Parathyroid adenoma (tissue), 2 donors: ENCODE measurements at regions not wholly inside any gene's neighbourhood (a gene's known extent, or its start where the extent isn't known, plus 50 kb on each side); places are given as distances from the start of the nearest gene placed in this dataset.
"Not testable (repeated sequence)": the region's sequence is repeated elsewhere in the genome, so short reads cannot be mapped to it uniquely, and the experiment has no call there.

Experiments used
- H2AFZ ChIP-seq: fragments of 300-600 bp; sonication (generic); one replicate; pipeline ENCODE4 v1.7.0; 2017; ENCODE audit warnings: antibody characterized with exemption, mild to moderate bottlenecking
- H3K27ac ChIP-seq: fragments of 300-600 bp; sonication (generic); one replicate; pipeline ENCODE4 v1.7.0; 2017
- H3K27me3 ChIP-seq: fragments of 300-600 bp; sonication (generic); one replicate; pipeline ENCODE4 v1.7.0; 2017; ENCODE audit warnings: low read length; ENCODE audit not compliant: control insufficient read depth, insufficient read depth
- H3K36me3 ChIP-seq: fragments of 300-600 bp; sonication (generic); one replicate; pipeline ENCODE4 v1.7.0; 2017; ENCODE audit warnings: low read length; ENCODE audit not compliant: control insufficient read depth, insufficient read depth
- H3K4me1 ChIP-seq: fragments of 300-600 bp; sonication (generic); one replicate; pipeline ENCODE4 v1.7.0; 2017; ENCODE audit warnings: control low read depth
- H3K4me2 ChIP-seq: fragments of 300-600 bp; sonication (generic); one replicate; pipeline ENCODE4 v1.7.0; 2017; ENCODE audit warnings: low read length
- H3K4me3 ChIP-seq: fragments of 300-600 bp; sonication (generic); one replicate; pipeline ENCODE4 v1.7.0; 2017; ENCODE audit warnings: low read depth, low read length
- H3K79me2 ChIP-seq: fragments of 300-600 bp; sonication (generic); one replicate; pipeline ENCODE4 v1.7.0; 2017; ENCODE audit warnings: control low read depth
- H3K9ac ChIP-seq: fragments of 300-600 bp; sonication (generic); one replicate; pipeline ENCODE4 v1.7.0; 2017; ENCODE audit warnings: mild to moderate bottlenecking
- H3K9me3 ChIP-seq: fragments of 300-600 bp; sonication (generic); one replicate; pipeline ENCODE4 v1.7.0; 2017; ENCODE audit warnings: low read length; ENCODE audit not compliant: control insufficient read depth
- donor health status: primary hyperparathyroidism.

GRCh38 chr15:31705076-31705678 lies 325.1 kb upstream of the CHRNA7 start:
- not testable (repeated sequence) for H3K4me1 ChIP-seq, H3K4me2 ChIP-seq, H3K36me3 ChIP-seq, H3K79me2 ChIP-seq, H2AFZ ChIP-seq, H3K9ac ChIP-seq, H3K27ac ChIP-seq, H3K27me3 ChIP-seq, H3K4me3 ChIP-seq, H3K9me3 ChIP-seq

GRCh38 chr15:31707944-31708702 lies 322.2 kb upstream of the CHRNA7 start:
- H3K79me2 ChIP-seq, H3K4me2 ChIP-seq, H3K27me3 ChIP-seq, H3K4me3 ChIP-seq, H3K27ac ChIP-seq, H2AFZ ChIP-seq, H3K36me3 ChIP-seq, H3K4me1 ChIP-seq, H3K9ac ChIP-seq, H3K9me3 ChIP-seq: not testable (repeated sequence)

- H3K4me2 ChIP-seq, H3K27ac ChIP-seq, H2AFZ ChIP-seq, H3K4me3 ChIP-seq, H3K36me3 ChIP-seq, H3K9ac ChIP-seq, H3K27me3 ChIP-seq, H3K4me1 ChIP-seq, H3K9me3 ChIP-seq, H3K79me2 ChIP-seq: not testable (repeated sequence)
Observed at GRCh38 chr15:31708703-31709327, 321.5 kb upstream of the CHRNA7 start.

- H3K27me3 ChIP-seq, H3K4me2 ChIP-seq, H3K27ac ChIP-seq, H3K9me3 ChIP-seq, H3K4me3 ChIP-seq, H3K36me3 ChIP-seq, H3K9ac ChIP-seq, H2AFZ ChIP-seq, H3K4me1 ChIP-seq, H3K79me2 ChIP-seq: not testable (repeated sequence)
Observed at GRCh38 chr15:31709479-31709878, 320.8 kb upstream of the CHRNA7 start.

- H3K27ac ChIP-seq, H2AFZ ChIP-seq, H3K9ac ChIP-seq, H3K4me2 ChIP-seq, H3K4me3 ChIP-seq, H3K27me3 ChIP-seq, H3K79me2 ChIP-seq, H3K36me3 ChIP-seq, H3K4me1 ChIP-seq, H3K9me3 ChIP-seq: not testable (repeated sequence)
Observed at GRCh38 chr15:31710806-31711205, 319.5 kb upstream of the CHRNA7 start.

- not testable (repeated sequence) for H3K27me3 ChIP-seq, H3K4me2 ChIP-seq, H3K79me2 ChIP-seq, H3K27ac ChIP-seq, H3K9me3 ChIP-seq, H3K36me3 ChIP-seq, H3K4me1 ChIP-seq, H3K9ac ChIP-seq, H2AFZ ChIP-seq, H3K4me3 ChIP-seq
Observed at GRCh38 chr15:31715208-31715607, 315.1 kb upstream of the CHRNA7 start.

- H3K4me2 ChIP-seq, H3K27me3 ChIP-seq, H3K79me2 ChIP-seq, H3K36me3 ChIP-seq, H2AFZ ChIP-seq, H3K27ac ChIP-seq, H3K4me3 ChIP-seq, H3K9ac ChIP-seq, H3K9me3 ChIP-seq, H3K4me1 ChIP-seq: not testable (repeated sequence)
Observed at GRCh38 chr15:31718625-31719024, 311.7 kb upstream of the CHRNA7 start.

- not testable (repeated sequence) for H2AFZ ChIP-seq, H3K4me1 ChIP-seq, H3K27me3 ChIP-seq, H3K36me3 ChIP-seq, H3K79me2 ChIP-seq, H3K27ac ChIP-seq, H3K9ac ChIP-seq, H3K4me2 ChIP-seq, H3K9me3 ChIP-seq, H3K4me3 ChIP-seq
Observed at GRCh38 chr15:31719396-31720022, 310.8 kb upstream of the CHRNA7 start.

GRCh38 chr15:31723019-31723418 lies 307.3 kb upstream of the CHRNA7 start:
- H2AFZ ChIP-seq, H3K4me3 ChIP-seq: not testable (repeated sequence)

GRCh38 chr15:31724903-31725302 lies 305.4 kb upstream of the CHRNA7 start:
- H3K4me1 ChIP-seq, H3K36me3 ChIP-seq, H3K4me2 ChIP-seq, H3K4me3 ChIP-seq, H3K27me3 ChIP-seq, H3K9me3 ChIP-seq, H2AFZ ChIP-seq, H3K9ac ChIP-seq, H3K79me2 ChIP-seq, H3K27ac ChIP-seq: not testable (repeated sequence)

More at GRCh38 chr15:31723019-31723418, 307.3 kb upstream of the CHRNA7 start:
- not testable (repeated sequence) for H3K27ac ChIP-seq, H3K4me1 ChIP-seq, H3K9ac ChIP-seq, H3K27me3 ChIP-seq, H3K9me3 ChIP-seq, H3K36me3 ChIP-seq, H3K79me2 ChIP-seq, H3K4me2 ChIP-seq

- H2AFZ ChIP-seq, H3K36me3 ChIP-seq, H3K79me2 ChIP-seq: not testable (repeated sequence)
Observed at GRCh38 chr15:31725619-31726018, 304.7 kb upstream of the CHRNA7 start.

More at GRCh38 chr15:31725619-31726018, 304.7 kb upstream of the CHRNA7 start:
- not testable (repeated sequence) for H3K27ac ChIP-seq, H3K27me3 ChIP-seq, H3K9ac ChIP-seq, H3K4me2 ChIP-seq, H3K9me3 ChIP-seq, H3K4me3 ChIP-seq, H3K4me1 ChIP-seq
